Activated CD8-positive, alpha-beta memory T cell treated with anti-CD3 and anti-CD28 coated beads for 1 hour (primary cell): ENCODE measurements at regions not wholly inside any gene's neighbourhood (a gene's known extent, or its start where the extent isn't known, plus 50 kb on each side); places are given as distances from the start of the nearest gene placed in this dataset.
"Not testable (repeated sequence)": the region's sequence is repeated elsewhere in the genome, so short reads cannot be mapped to it uniquely, and the experiment has no call there.

ENCODE experiments used
- DNase-seq, 2 donors: peaks; one replicate each; pipeline ENCODE4 v3.0.0-alpha.2; 2020; ENCODE audit warnings: low read depth in 1 of 2; ENCODE audit errors: extremely low read depth in 1 of 2

- DNase-seq, result no peak
Measured at GRCh38 chr9:29422438-29422837, 1849.2 kb upstream of the C9orf72 start.

- DNase-seq, result no peak
Measured at GRCh38 chr9:29432191-29432590, 1858.9 kb upstream of the C9orf72 start.

GRCh38 chr9:29432656-29433055 is 1859.4 kb upstream of the C9orf72 start:
- DNase-seq, result not testable (repeated sequence)

GRCh38 chr9:29435368-29435767 is 1862.1 kb upstream of the C9orf72 start:
- DNase-seq, result no peak

GRCh38 chr9:29437526-29437925 is 1864.2 kb upstream of the C9orf72 start:
- no peak for DNase-seq

- DNase-seq, result no peak
Measured at GRCh38 chr9:29439961-29440360, 1866.7 kb upstream of the C9orf72 start.

- DNase-seq, result no peak
Measured at GRCh38 chr9:29440449-29440848, 1867.2 kb upstream of the C9orf72 start.

- no peak for DNase-seq
Measured at GRCh38 chr9:29445751-29446150, 1872.5 kb upstream of the C9orf72 start.

- no peak for DNase-seq
Measured at GRCh38 chr9:29449306-29449705, 1876.0 kb upstream of the C9orf72 start.

- DNase-seq, result not testable (repeated sequence)
Measured at GRCh38 chr9:29450343-29450875, 1877.1 kb upstream of the C9orf72 start.

- no peak for DNase-seq
Measured at GRCh38 chr9:29456940-29457339, 1883.7 kb upstream of the C9orf72 start.

GRCh38 chr9:29475471-29475870 is 1902.2 kb upstream of the C9orf72 start:
- no peak for DNase-seq

- DNase-seq, result no peak
Measured at GRCh38 chr9:29511680-29512079, 1938.4 kb upstream of the C9orf72 start.

GRCh38 chr9:29514336-29514735 is 1941.1 kb upstream of the C9orf72 start:
- DNase-seq, result no peak

- DNase-seq, result no peak
Measured at GRCh38 chr9:29514862-29515261, 1941.6 kb upstream of the C9orf72 start.

- no peak for DNase-seq
Measured at GRCh38 chr9:29548436-29548835, 1975.2 kb upstream of the C9orf72 start.

- no peak for DNase-seq
Measured at GRCh38 chr9:29555502-29555901, 1982.2 kb upstream of the C9orf72 start.

GRCh38 chr9:29556317-29556716 is 1983.0 kb upstream of the C9orf72 start:
- no peak for DNase-seq

GRCh38 chr9:29556746-29557145 is 1983.5 kb upstream of the C9orf72 start:
- DNase-seq, result no peak

- DNase-seq, result no peak
Measured at GRCh38 chr9:29564564-29564963, 1991.3 kb upstream of the C9orf72 start.

GRCh38 chr9:29575219-29575618 is 2001.9 kb upstream of the C9orf72 start:
- DNase-seq, result no peak

GRCh38 chr9:29588361-29588760 is 2015.1 kb upstream of the C9orf72 start:
- DNase-seq, result no peak

GRCh38 chr9:29609282-29609681 is 2036.0 kb upstream of the C9orf72 start:
- no peak for DNase-seq
